ENCODE measurements at regions not wholly inside any gene's neighbourhood (a gene's known extent, or its start where the extent isn't known, plus 50 kb on each side); places are given as distances from the start of the nearest gene placed in this dataset.

- H3K4me3 Mint-ChIP-seq = no peak overlapping the region
These were observed 358.7 kb upstream of the CTSO start for GRCh38 chr4:156312261-156312847.

GRCh38 chr4:156309031-156309430 is 355.4 kb upstream of the CTSO start:
- Histone ChIP-seq H3K36me3 (no peaks in the 10 kb centered on the region), H3K4me1 (peaks cover 9% of the 10 kb centered on the region), H3K79me2 (ENCODE audit: low read depth) (no peaks in the 10 kb centered on the region), H3K9me3 (ENCODE audit: low read depth) (no peaks in the 10 kb centered on the region), H3K4me2 (no peak overlapping the region), H3F3A (ENCODE audit: low read depth) (peaks cover 3% of the 10 kb centered on the region), H3K27ac (no peak overlapping the region), H3K9ac (no peak overlapping the region), H4K20me1 (ENCODE audit: low read depth) (no peaks in the 10 kb centered on the region), H2AFZ (replicated peaks) (peak overlapping the region; percentile 7), H3K4me3 (no peak overlapping the region), H3K27me3 (no peaks in the 10 kb centered on the region)
- TF ChIP-seq CTCF (IDR thresholded peaks at IDR 0.05) (no peak), EZH2 (IDR thresholded peaks at IDR 0.05) (no peak), EZH2phosphoT487 (IDR thresholded peaks at IDR 0.05) (no peak)
- no peak for DNase-seq (ENCODE audit: low spot score)
- Mint-ChIP-seq H3K4me3 (no peak overlapping the region), H3K9me3 (no peaks in the 10 kb centered on the region), H3K27ac (no peak overlapping the region), H3K27me3 (ENCODE audit: insufficient read depth, low read depth) (no peaks in the 10 kb centered on the region), H3K36me3 (no peaks in the 10 kb centered on the region), H3K4me1 (no peaks in the 10 kb centered on the region)

More at GRCh38 chr4:156312261-156312847, 358.7 kb upstream of the CTSO start:
- no peak for TF ChIP-seq EZH2 (IDR thresholded peaks at IDR 0.05)
- no peak for TF ChIP-seq EZH2phosphoT487 (IDR thresholded peaks at IDR 0.05)
- no peak for TF ChIP-seq CTCF (IDR thresholded peaks at IDR 0.05)
- no peak overlapping the region for H2AFZ ChIP-seq (replicated peaks)
- H3K36me3 ChIP-seq = no peaks in the 10 kb centered on the region
- H4K20me1 ChIP-seq (ENCODE audit: low read depth) = no peaks in the 10 kb centered on the region
- no peaks in the 10 kb centered on the region for H3K4me1 ChIP-seq
- no peak overlapping the region for H3K27ac ChIP-seq
- no peak overlapping the region for H3K4me3 ChIP-seq
- no peak overlapping the region for H3K27ac Mint-ChIP-seq
- H3K9me3 Mint-ChIP-seq = peaks cover 5% of the 10 kb centered on the region
- no peak for DNase-seq (ENCODE audit: low spot score)
- no peak overlapping the region for H3K4me2 ChIP-seq
- H3K27me3 Mint-ChIP-seq (ENCODE audit: insufficient read depth, low read depth) = no peaks in the 10 kb centered on the region
- H3K27me3 ChIP-seq = no peaks in the 10 kb centered on the region
- H3K79me2 ChIP-seq (ENCODE audit: low read depth) = no peaks in the 10 kb centered on the region
- H3F3A ChIP-seq (ENCODE audit: low read depth) = no peaks in the 10 kb centered on the region
- H3K36me3 Mint-ChIP-seq = no peaks in the 10 kb centered on the region
- H3K4me1 Mint-ChIP-seq = no peaks in the 10 kb centered on the region
- H3K9ac ChIP-seq = no peak overlapping the region
- H3K9me3 ChIP-seq (ENCODE audit: low read depth) = no peaks in the 10 kb centered on the region

GRCh38 chr4:156303708-156304107 is 350.0 kb upstream of the CTSO start:
- H3F3A ChIP-seq (ENCODE audit: low read depth) = peaks cover 3% of the 10 kb centered on the region
- H3K9me3 Mint-ChIP-seq = peaks cover 3% of the 10 kb centered on the region
- DNase-seq (ENCODE audit: low spot score) = no peak
- H3K79me2 ChIP-seq (ENCODE audit: low read depth) = no peaks in the 10 kb centered on the region
- peaks cover 16% of the 10 kb centered on the region for H3K4me1 ChIP-seq
- no peak overlapping the region for H3K4me3 Mint-ChIP-seq
- no peak overlapping the region for H3K9ac ChIP-seq
- H3K4me3 ChIP-seq = no peak overlapping the region
- H4K20me1 ChIP-seq (ENCODE audit: low read depth) = no peaks in the 10 kb centered on the region
- H3K27me3 Mint-ChIP-seq (ENCODE audit: insufficient read depth, low read depth) = no peaks in the 10 kb centered on the region
- no peak overlapping the region for H3K27ac ChIP-seq
- no peak for TF ChIP-seq CTCF (IDR thresholded peaks at IDR 0.05)
- TF ChIP-seq EZH2phosphoT487 (IDR thresholded peaks at IDR 0.05) = no peak
- TF ChIP-seq EZH2 (IDR thresholded peaks at IDR 0.05) = no peak
- peaks cover 6% of the 10 kb centered on the region for H3K4me1 Mint-ChIP-seq
- H3K9me3 ChIP-seq (ENCODE audit: low read depth) = no peaks in the 10 kb centered on the region
- no peaks in the 10 kb centered on the region for H3K27me3 ChIP-seq
- H3K4me2 ChIP-seq = no peak overlapping the region
- no peaks in the 10 kb centered on the region for H3K36me3 Mint-ChIP-seq
- no peak overlapping the region for H3K27ac Mint-ChIP-seq
- H3K36me3 ChIP-seq = peaks cover 4% of the 10 kb centered on the region
- H2AFZ ChIP-seq (replicated peaks) = no peak overlapping the region

All from neural progenitor cell (in vitro differentiated cells).